ENCODE measurements at regions not wholly inside any gene's neighbourhood (a gene's known extent, or its start where the extent isn't known, plus 50 kb on each side); places are given as distances from the start of the nearest gene placed in this dataset.

DNA sequence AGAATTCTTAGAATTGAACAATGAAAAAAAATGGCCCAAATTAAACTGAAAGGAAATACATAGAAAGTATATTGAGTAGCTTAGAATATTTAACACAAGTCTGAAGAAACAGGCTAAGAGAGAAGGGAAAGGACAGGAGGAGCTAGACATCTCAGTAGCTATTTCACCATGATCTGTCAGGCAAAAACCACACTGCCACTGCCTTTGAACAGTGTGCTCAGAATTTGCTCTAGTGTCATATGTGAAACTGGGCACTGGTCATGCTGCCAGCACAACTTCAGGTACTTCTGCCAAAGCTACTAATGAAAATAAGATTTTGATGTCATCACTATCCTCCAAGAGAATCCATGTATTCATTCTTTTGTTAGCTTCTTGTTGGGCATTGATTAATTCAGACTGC lies 1280.8 kb upstream of the PCDH20 start:
- no peak overlapping the region for H3K9ac ChIP-seq (ENCODE audit: low read depth, low read length)
- H3K36me3 ChIP-seq (ENCODE audit: insufficient read depth, low read length): no peaks in the 10 kb centered on the region
- peaks cover 3% of the 10 kb centered on the region for H3K9me3 ChIP-seq (replicated peaks; ENCODE audit: low read length)
- no peak overlapping the region for H3K4me2 ChIP-seq (ENCODE audit: low read length)
- no peaks in the 10 kb centered on the region for H3K27me3 ChIP-seq (ENCODE audit: control insufficient read depth, insufficient read depth, low read length)
- H3K4me3 ChIP-seq (ENCODE audit: low read length): no peak overlapping the region
- H3K4me1 ChIP-seq (ENCODE audit: control insufficient read depth, insufficient read depth, low read length): no peaks in the 10 kb centered on the region

DNA sequence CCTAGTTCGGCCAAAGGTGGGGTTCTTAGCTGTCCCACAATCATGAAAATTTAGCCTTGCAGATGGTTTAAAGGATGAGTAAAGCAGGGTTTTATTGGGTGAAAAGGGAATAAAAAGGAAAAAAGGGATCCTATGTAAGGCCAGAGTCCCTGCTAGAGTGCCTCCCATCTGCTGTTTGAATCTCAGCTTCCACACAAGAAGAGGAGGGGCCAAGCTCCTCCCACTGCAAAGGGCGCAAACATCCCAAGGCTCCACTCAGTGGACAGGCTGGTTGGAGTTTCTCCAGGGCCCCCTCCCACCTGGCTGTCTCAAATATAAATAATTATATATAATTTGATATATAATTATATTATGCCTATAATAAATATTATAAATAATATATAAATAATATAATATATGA lies 1272.1 kb upstream of the PCDH20 start:
- H3K4me1 ChIP-seq (ENCODE audit: control insufficient read depth, insufficient read depth, low read length): no peaks in the 10 kb centered on the region
- H3K27me3 ChIP-seq (ENCODE audit: control insufficient read depth, insufficient read depth, low read length): no peaks in the 10 kb centered on the region
- H3K36me3 ChIP-seq (ENCODE audit: insufficient read depth, low read length): no peaks in the 10 kb centered on the region
- H3K9ac ChIP-seq (ENCODE audit: low read depth, low read length): no peak overlapping the region
- H3K9me3 ChIP-seq (replicated peaks; ENCODE audit: low read length): no peaks in the 10 kb centered on the region
- no peak overlapping the region for H3K4me3 ChIP-seq (ENCODE audit: low read length)
- no peak overlapping the region for H3K4me2 ChIP-seq (ENCODE audit: low read length)

DNA sequence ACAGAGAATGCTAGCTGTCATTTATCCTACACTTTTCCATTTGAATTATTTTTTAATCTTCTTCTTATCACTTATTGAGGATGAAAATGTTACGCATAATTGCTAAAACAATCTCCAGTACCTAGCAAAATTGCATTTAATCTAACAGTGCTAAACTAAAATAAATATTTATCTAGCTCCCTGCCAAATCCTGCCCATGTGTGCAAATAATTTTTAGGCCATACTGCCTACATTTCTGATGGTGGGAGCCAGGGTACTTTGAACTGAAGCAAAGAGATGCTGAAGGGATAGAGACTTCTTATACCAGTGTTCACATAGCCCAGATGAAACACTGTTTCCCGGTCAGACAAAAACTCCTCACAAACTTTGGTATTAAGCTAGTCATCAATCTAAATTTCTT lies 1268.7 kb upstream of the PCDH20 start:
- Histone ChIP-seq H3K4me2 (ENCODE audit: low read length) (no peak overlapping the region), H3K4me1 (ENCODE audit: control insufficient read depth, insufficient read depth, low read length) (no peaks in the 10 kb centered on the region), H3K9ac (ENCODE audit: low read depth, low read length) (no peak overlapping the region), H3K36me3 (ENCODE audit: insufficient read depth, low read length) (no peaks in the 10 kb centered on the region), H3K9me3 (replicated peaks; ENCODE audit: low read length) (no peaks in the 10 kb centered on the region), H3K4me3 (ENCODE audit: low read length) (no peak overlapping the region), H3K27me3 (ENCODE audit: control insufficient read depth, insufficient read depth, low read length) (no peaks in the 10 kb centered on the region)

DNA sequence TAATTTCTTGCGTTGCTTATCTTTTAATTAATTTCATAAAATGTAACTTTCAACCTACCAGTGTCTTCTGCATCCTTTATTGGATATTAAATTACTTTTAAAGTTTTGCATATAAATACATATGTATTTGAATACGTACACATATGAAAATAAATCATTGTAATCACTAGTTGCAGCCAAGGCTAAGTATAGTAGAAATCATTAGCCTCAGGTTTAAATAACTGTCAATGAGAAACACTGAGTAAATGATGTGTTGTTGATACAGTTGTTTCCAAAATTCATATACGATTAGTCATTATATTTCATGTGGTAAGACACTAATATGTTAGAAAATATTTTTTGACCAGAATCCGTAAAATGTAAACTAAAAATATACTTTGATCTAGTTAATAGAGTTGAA lies 1267.1 kb upstream of the PCDH20 start:
- Histone ChIP-seq H3K4me2 (ENCODE audit: low read length) (no peak overlapping the region), H3K36me3 (ENCODE audit: insufficient read depth, low read length) (no peaks in the 10 kb centered on the region), H3K4me3 (ENCODE audit: low read length) (no peak overlapping the region), H3K9ac (ENCODE audit: low read depth, low read length) (no peak overlapping the region), H3K27me3 (ENCODE audit: control insufficient read depth, insufficient read depth, low read length) (no peaks in the 10 kb centered on the region), H3K9me3 (replicated peaks; ENCODE audit: low read length) (no peaks in the 10 kb centered on the region), H3K4me1 (ENCODE audit: control insufficient read depth, insufficient read depth, low read length) (no peaks in the 10 kb centered on the region)

DNA sequence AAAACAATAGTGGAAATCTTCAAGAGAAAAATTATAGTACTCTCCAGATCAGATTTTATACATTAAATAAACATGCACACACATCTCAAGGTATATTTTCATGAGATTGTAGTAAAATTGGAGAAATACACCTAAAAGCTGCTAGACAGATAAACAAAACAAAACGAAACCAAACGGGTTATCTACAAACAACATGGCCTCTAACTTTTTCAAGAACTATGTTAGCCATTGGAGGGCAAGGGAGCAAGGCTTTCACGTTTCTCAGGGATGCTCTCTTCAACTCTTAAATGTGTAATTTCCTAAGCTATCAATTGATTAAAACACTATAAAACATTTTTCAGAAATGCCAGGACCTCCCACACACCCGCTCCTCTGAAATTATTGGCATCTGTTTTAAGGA lies 1262.4 kb upstream of the PCDH20 start:
- Histone ChIP-seq H3K27me3 (ENCODE audit: control insufficient read depth, insufficient read depth, low read length) (no peaks in the 10 kb centered on the region), H3K9me3 (replicated peaks; ENCODE audit: low read length) (no peaks in the 10 kb centered on the region), H3K4me3 (ENCODE audit: low read length) (no peak overlapping the region), H3K4me2 (ENCODE audit: low read length) (no peak overlapping the region), H3K36me3 (ENCODE audit: insufficient read depth, low read length) (no peaks in the 10 kb centered on the region), H3K9ac (ENCODE audit: low read depth, low read length) (no peak overlapping the region), H3K4me1 (ENCODE audit: control insufficient read depth, insufficient read depth, low read length) (no peaks in the 10 kb centered on the region)

DNA sequence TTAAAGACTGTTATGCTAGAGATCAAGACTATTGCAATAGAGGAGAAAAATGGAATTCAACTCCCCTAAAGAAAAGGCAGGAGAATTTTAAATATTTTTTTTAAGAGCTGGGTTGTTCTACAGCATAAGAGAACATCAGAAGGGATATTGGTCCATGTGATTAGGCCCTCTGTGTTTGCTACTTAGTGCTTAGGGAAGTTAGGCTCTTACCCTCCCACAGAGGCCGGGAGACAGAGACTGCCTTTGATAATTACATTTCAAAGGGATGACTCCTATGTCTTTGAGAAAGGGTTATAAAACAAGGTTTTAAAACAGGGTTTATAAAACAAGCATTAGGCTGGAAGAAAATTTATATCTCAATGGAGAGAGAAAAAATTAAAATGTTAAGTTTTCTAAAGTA lies 1248.1 kb upstream of the PCDH20 start:
- no peak overlapping the region for H3K9ac ChIP-seq (ENCODE audit: low read depth, low read length)
- no peaks in the 10 kb centered on the region for H3K36me3 ChIP-seq (ENCODE audit: insufficient read depth, low read length)
- H3K27me3 ChIP-seq (ENCODE audit: control insufficient read depth, insufficient read depth, low read length): no peaks in the 10 kb centered on the region
- no peaks in the 10 kb centered on the region for H3K9me3 ChIP-seq (replicated peaks; ENCODE audit: low read length)
- no peak overlapping the region for H3K4me2 ChIP-seq (ENCODE audit: low read length)
- no peak overlapping the region for H3K4me3 ChIP-seq (ENCODE audit: low read length)
- H3K4me1 ChIP-seq (ENCODE audit: control insufficient read depth, insufficient read depth, low read length): no peaks in the 10 kb centered on the region

DNA sequence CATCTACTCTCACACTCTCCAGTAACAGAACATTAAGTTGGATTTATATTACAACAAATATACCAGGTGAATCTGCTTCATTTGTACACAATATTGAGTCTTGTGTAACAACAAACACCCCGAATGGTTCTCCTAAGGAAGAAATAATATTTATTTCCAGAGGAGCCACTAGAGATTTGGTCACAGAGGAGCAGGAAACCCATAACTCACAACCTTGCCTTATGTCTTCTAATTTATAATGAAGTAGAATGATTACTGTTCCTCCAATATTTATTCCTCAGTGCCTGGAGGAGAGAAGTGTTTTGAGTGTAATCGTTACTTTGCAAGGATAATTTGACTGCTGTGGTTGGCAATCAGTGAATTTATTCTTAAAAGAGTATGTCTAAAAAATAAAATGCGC lies 1243.7 kb upstream of the PCDH20 start:
- no peaks in the 10 kb centered on the region for H3K9me3 ChIP-seq (replicated peaks; ENCODE audit: low read length)
- no peaks in the 10 kb centered on the region for H3K4me1 ChIP-seq (ENCODE audit: control insufficient read depth, insufficient read depth, low read length)
- H3K36me3 ChIP-seq (ENCODE audit: insufficient read depth, low read length): no peaks in the 10 kb centered on the region
- no peak overlapping the region for H3K4me3 ChIP-seq (ENCODE audit: low read length)
- no peak overlapping the region for H3K4me2 ChIP-seq (ENCODE audit: low read length)
- H3K9ac ChIP-seq (ENCODE audit: low read depth, low read length): no peak overlapping the region
- H3K27me3 ChIP-seq (ENCODE audit: control insufficient read depth, insufficient read depth, low read length): no peaks in the 10 kb centered on the region

DNA sequence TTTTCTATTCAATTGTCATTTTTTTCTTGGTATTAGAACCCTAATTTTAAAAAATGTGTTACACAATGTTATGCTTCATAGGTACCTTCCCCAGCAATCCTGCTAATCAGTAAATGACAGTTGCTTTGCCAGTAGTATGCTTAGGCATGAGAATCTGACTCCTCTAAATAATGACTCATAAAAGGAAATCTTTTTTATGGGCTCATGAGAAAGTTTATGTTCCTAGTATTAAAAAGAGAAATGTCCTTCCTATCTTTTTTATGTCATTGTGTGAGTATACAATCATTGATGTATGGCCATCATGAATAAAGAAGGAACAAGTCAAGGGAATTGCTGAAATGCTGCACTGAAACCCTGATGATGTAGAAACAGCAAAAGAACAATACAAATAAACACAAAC lies 1237.7 kb upstream of the PCDH20 start:
- no peaks in the 10 kb centered on the region for H3K27me3 ChIP-seq (ENCODE audit: control insufficient read depth, insufficient read depth, low read length)
- no peaks in the 10 kb centered on the region for H3K4me1 ChIP-seq (ENCODE audit: control insufficient read depth, insufficient read depth, low read length)
- no peak overlapping the region for H3K9ac ChIP-seq (ENCODE audit: low read depth, low read length)
- no peak overlapping the region for H3K4me2 ChIP-seq (ENCODE audit: low read length)
- no peaks in the 10 kb centered on the region for H3K9me3 ChIP-seq (replicated peaks; ENCODE audit: low read length)
- H3K36me3 ChIP-seq (ENCODE audit: insufficient read depth, low read length): no peaks in the 10 kb centered on the region
- H3K4me3 ChIP-seq (ENCODE audit: low read length): no peak overlapping the region

DNA sequence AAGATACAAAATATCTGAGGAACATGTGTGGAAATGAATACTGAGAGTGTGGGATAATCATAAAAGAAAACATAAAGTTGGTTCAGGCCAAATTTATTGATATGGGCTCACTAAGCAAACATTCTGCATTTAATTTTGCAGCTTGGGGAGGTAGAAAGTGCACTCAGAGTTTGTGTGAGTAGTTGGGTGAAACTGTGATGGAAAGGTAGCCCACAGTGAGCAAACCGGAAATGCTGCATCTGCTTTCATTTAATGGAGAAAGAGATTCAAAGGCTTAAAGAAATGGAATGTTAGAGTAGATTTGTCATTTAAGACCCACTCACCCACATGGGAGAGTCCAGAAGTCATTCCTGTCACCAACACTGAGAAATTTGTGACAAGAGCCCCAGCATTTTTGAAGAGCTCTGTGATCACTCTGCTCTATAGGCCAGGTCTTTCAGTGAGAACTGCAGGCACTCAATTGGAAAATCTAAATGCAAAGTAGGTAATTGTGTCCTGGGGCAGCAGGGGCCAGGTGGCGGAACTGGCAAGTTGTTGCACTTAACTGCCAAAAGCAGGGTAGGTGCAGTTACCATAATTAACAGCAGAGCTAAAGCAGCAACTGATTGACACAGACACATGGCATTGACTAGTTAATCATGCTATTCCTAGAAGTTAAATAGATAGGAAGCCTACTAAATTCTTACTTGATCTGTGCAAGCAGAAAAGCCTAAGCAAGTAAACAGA lies 1228.3 kb upstream of the PCDH20 start:
- Histone ChIP-seq H3K4me3 (ENCODE audit: low read length) (no peak overlapping the region), H3K4me1 (ENCODE audit: control insufficient read depth, insufficient read depth, low read length) (no peaks in the 10 kb centered on the region), H3K27me3 (ENCODE audit: control insufficient read depth, insufficient read depth, low read length) (no peaks in the 10 kb centered on the region), H3K4me2 (ENCODE audit: low read length) (no peak overlapping the region), H3K36me3 (ENCODE audit: insufficient read depth, low read length) (no peaks in the 10 kb centered on the region), H3K9ac (ENCODE audit: low read depth, low read length) (no peak overlapping the region), H3K9me3 (replicated peaks; ENCODE audit: low read length) (peaks cover 5% of the 10 kb centered on the region)

DNA sequence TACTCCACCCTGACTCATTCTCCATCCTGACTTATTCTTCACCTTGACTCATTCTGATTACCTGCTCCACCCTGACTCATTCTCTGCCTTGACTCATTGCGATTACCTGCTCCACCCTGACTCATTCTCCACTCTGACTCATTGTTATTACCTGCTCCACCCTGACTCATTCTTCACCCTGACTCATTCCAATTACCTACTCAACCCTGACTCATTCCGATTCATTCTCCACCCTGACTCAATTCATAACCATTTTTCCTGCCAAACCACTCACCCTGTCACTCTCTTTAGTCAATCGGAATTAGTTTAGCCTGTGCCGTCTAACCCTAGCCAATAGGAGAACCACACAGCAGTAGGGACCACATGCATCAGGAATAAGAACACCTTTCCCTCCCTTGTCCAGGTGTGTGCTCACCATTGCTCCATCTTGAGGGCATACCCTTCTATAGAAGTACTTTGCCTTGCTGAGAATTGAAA lies 1227.4 kb upstream of the PCDH20 start:
- Histone ChIP-seq H3K36me3 (ENCODE audit: insufficient read depth, low read length) (no peaks in the 10 kb centered on the region), H3K4me3 (ENCODE audit: low read length) (no peak overlapping the region), H3K9ac (ENCODE audit: low read depth, low read length) (no peak overlapping the region)

DNA sequence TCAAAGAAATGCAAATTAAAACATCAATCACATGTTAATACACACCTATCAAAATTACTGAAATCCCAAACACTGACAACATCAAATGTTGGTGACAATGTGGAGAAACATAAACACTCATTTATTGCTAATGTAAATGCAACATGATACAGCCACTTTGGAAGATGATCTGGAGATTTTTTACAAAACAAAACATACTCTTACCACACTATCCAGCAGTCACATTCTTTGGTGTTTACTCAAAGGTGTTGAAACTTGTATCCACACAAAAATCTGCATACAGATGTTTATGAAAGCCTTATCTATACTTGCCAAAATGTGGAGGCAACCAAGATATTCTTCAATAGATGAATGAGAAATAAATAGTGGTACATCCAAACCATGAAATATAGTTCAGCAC lies 1219.5 kb upstream of the PCDH20 start:
- no peaks in the 10 kb centered on the region for H3K4me1 ChIP-seq (ENCODE audit: control insufficient read depth, insufficient read depth, low read length)
- H3K36me3 ChIP-seq (ENCODE audit: insufficient read depth, low read length): no peaks in the 10 kb centered on the region
- no peak overlapping the region for H3K9ac ChIP-seq (ENCODE audit: low read depth, low read length)
- H3K27me3 ChIP-seq (ENCODE audit: control insufficient read depth, insufficient read depth, low read length): no peaks in the 10 kb centered on the region
- H3K4me3 ChIP-seq (ENCODE audit: low read length): no peak overlapping the region
- H3K9me3 ChIP-seq (replicated peaks; ENCODE audit: low read length): no peaks in the 10 kb centered on the region
- H3K4me2 ChIP-seq (ENCODE audit: low read length): no peak overlapping the region

More for the DNA sequence above, 1227.4 kb upstream of the PCDH20 start:
- H3K4me2 ChIP-seq (ENCODE audit: low read length): no peak overlapping the region
- H3K4me1 ChIP-seq (ENCODE audit: control insufficient read depth, insufficient read depth, low read length): no peaks in the 10 kb centered on the region
- H3K9me3 ChIP-seq (replicated peaks; ENCODE audit: low read length): peaks cover 5% of the 10 kb centered on the region
- H3K27me3 ChIP-seq (ENCODE audit: control insufficient read depth, insufficient read depth, low read length): no peaks in the 10 kb centered on the region

DNA sequence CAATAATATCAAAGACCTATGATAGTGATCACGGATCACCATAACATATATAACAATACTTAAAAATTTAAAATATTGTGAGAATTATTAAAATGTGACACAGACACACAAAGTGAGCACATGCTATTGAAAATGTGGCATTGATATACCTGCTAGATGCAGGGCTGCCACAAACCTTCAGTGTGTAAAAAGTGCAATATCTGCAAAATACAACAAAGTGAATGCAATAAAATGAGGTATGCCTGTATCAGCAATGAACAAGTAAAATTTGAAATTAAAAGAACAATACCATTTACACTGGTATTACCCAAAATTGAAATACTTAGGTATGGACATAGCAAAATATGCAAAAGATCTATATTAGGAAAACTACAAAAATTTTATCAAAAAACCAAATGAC lies 1217.8 kb upstream of the PCDH20 start:
- H3K9me3 ChIP-seq (replicated peaks; ENCODE audit: low read length): no peaks in the 10 kb centered on the region
- no peak overlapping the region for H3K4me3 ChIP-seq (ENCODE audit: low read length)
- no peaks in the 10 kb centered on the region for H3K27me3 ChIP-seq (ENCODE audit: control insufficient read depth, insufficient read depth, low read length)
- no peaks in the 10 kb centered on the region for H3K4me1 ChIP-seq (ENCODE audit: control insufficient read depth, insufficient read depth, low read length)
- no peak overlapping the region for H3K4me2 ChIP-seq (ENCODE audit: low read length)
- no peaks in the 10 kb centered on the region for H3K36me3 ChIP-seq (ENCODE audit: insufficient read depth, low read length)
- H3K9ac ChIP-seq (ENCODE audit: low read depth, low read length): no peak overlapping the region

Data from skeletal muscle satellite cell (primary cell).